ENCODE measurements at regions not wholly inside any gene's neighbourhood (a gene's known extent, or its start where the extent isn't known, plus 50 kb on each side); places are given as distances from the start of the nearest gene placed in this dataset.
"Not testable (repeated sequence)": the region's sequence is repeated elsewhere in the genome, so short reads cannot be mapped to it uniquely, and the experiment has no call there.

DNA sequence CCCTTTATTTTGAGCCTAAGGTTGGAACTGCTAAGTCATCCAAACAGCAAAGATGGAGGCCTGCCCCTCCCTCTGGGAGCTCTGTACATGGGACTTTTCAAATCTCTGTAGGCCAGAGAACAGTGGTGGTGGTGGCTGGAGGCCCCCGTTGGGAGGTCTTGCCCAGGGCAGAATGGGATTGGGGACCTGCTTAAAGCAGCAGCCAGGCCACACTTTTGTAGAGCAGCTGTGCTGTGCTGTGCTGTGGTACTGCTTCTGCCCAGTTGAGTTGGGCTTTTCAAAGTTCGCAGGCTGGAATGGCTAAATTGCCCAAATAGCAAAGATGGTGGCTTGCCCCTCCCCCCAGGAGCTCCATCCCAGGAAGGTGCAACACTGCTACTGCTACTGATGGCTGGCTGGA lies 147.5 kb upstream of the TACR3 start:
- no peak for DNase-seq (ENCODE audit: low read depth in 2 of 2)

DNA sequence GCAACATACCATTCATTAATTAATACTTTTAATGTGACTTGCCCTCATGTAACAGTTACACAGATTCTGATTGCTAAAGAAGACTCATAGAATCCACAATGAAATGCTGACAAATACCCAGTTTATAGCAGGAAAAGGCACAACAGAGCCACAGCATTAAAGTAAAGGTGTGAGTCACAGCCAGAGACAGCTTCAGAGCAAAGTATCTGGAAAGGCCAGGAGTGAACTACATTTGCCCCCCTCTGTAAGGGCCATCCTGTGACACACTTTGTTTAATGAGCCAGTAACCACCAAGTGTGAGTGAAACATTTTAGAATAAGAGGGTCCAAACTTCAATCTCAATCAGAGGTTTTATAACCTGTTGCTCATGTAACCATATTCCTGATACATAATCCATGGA lies 133.8 kb upstream of the TACR3 start:
- no peak for DNase-seq (ENCODE audit: low read depth in 2 of 2)

DNA sequence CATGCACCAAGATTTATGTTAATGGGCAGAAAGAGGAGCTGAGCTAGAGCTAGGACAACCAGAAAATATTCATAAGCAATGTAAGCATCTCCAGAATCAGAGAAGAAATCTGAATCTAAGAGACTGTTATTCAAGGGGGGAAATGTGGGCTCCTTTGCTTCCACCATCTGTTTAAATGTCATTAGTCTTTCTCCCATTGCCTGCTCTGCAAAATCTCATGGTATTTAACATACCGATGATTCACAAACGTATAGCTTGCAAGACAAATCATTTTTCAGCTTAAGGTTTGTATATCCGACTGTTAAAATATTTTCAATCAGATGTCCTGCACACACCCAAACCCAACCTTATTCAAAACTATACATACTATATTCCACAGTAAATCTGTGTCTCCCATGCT lies 133.4 kb upstream of the TACR3 start:
- no peak for DNase-seq (ENCODE audit: low read depth in 2 of 2)

DNA sequence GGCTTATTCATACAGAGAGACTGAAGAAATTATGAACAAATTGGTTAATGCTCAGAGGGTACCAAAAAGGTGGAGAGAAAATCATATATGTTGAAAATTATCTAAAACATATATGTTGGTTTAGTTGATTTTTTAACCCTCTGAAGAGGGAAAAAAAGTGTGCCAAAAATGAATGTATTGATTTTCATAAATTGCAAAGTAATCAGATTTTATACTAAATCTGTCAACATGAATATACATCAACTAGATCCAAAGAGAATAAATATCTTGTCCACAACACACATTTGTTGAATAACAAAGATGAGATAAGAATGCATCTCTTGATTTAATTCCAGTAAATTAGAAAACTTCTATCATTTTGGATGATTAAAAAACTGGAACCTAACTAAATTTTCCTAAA lies 125.3 kb upstream of the TACR3 start:
- DNase-seq (ENCODE audit: low read depth in 2 of 2): no peak

DNA sequence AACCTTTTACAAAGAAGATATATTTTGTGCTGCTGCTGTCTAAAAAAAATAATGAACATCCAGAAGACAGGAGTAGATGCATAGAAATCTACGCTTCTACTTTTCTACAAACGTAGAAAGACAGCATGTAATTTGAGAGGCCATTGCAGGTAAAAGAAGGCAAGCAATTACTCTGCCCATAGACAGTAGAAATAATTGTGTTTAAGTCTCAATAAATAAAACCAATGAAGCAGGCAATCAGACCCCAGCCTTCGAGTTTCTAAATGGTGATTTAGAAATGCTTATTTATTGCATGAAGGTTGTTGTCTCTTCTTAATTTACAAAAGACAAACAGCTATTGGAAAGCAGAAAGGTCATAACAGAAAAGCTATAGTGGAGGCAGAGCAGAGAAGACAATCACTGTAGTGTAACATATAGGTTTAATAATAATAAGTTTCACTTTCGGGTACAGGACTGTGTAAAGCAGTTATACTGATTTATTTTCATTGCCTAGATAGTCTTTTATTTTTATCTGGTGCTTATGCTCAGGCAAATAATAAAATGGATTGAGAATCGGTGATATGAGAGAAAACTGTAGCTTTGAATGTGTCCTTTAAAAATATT lies 123.0 kb upstream of the TACR3 start:
- no peak for DNase-seq (ENCODE audit: low read depth in 2 of 2)

DNA sequence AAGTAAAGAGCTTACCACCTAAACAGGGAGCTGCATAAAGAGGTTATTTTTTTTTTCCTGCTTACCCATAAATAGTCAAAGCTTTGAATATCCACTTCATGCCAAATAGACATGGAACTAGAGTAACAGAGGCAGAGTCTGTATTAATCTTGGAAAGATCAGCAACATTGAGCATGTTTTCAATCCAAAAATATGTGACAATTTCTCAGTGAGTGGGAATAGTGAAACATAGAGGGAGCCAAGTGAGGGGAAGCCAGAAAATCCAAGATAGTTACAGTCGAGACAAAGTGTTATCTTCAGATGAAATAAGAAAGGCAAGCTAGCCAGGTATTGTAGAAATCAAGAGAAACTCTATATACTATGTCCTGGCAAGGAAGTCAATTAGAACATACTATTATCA lies 122.3 kb upstream of the TACR3 start:
- no peak for DNase-seq (ENCODE audit: low read depth in 2 of 2)

DNA sequence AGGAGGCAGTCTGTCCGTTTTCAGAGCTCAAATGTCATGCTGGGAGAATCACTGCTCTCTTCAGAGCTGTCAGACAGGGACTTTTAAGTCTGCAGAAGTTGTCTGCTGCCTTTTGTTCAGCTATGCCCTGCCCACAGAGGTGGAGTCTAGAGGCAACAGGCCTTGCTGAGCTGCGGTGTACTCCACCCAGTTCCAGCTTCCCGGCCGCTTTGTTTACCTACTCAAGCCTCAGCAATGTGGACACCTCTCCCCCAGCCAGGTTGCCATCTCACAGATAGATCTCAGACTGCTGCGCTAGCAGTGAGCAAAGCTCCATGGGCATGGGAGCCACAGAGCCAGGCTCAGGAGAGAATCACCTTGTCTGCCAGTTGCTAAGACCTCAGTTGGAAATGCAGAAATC lies 90.5 kb upstream of the TACR3 start:
- not testable (repeated sequence) for DNase-seq (ENCODE audit: low read depth in 2 of 2)

DNA sequence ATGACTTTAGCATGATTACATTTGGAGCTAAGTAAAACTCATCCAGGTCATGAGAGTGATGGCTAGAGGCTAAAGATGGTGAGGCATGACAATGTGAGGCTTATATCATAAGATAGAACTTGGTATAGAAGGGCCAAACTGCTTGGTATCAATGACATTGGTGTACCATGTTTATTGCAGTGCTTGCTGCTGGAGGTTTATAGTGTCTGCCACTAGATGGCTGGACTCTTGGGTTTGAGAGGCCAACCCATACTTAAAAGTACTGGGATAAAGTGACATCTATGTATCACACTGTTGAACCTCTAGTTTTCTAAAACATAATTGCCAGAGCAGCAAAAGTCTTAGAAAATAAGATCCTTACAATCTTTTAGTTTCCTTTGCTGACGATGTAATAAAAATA lies 83.0 kb upstream of the TACR3 start:
- DNase-seq (ENCODE audit: low read depth in 2 of 2): no peak

DNA sequence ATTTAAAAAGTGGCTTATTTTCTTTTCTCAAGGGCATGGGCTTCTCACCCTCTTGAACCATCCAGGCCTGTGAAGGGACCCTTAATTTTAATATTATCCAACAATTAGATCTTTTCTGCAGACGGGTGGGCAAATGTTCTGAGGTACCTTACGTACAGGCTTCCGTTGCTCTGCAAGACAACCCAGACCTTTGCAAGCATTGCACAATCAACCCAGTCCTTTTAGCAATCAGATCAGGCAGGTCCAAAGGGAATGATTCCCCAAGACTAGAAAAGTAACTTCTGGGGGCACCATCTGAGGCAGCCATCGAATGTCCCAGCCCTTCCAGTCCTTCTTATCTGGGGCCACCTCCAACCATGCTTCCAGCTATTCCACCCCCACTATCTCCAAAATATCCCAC lies 67.3 kb upstream of the TACR3 start:
- no peak for DNase-seq (ENCODE audit: low read depth in 2 of 2)

DNA sequence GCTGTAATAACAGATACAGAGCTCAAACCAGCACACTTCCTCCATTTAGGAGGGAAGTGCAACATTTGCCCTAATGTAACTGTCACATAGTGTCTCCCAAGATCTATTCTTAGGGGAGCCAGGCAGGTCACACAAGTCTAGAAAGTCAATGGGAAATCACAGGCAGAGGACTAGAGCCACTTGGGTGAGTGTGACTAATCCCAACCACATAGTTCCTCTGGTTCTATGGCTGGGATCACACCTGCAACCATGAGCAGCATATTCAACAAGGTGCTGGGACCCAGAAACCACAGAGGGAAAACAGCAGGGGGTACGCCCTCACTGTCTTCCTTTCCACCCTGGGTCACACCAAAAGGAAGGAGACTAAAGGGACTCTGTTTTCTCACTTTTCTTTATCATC lies 66.8 kb upstream of the TACR3 start:
- no peak for DNase-seq (ENCODE audit: low read depth in 2 of 2)

DNA sequence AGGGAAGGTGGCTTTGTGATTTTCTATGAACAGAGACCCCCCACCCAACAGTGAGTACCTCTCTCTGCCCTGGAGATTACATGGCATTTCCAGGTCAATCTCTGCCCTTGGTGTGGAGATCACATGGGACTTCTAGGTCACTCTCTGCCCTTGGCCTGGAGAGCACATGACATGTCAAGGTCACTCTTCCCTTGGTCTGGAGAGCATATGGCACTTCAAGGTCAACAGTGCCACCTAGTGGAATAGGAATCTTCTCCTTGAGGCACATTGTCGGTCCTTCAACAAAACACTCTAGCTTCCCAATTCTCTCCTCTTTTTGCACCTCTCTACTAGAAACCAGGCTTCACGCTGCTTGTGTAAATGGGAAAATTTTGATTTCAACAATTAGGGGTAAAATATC lies 66.2 kb upstream of the TACR3 start:
- peak in 1 of 2 experiments; percentile 1 for DNase-seq (ENCODE audit: low read depth in 2 of 2)

DNA sequence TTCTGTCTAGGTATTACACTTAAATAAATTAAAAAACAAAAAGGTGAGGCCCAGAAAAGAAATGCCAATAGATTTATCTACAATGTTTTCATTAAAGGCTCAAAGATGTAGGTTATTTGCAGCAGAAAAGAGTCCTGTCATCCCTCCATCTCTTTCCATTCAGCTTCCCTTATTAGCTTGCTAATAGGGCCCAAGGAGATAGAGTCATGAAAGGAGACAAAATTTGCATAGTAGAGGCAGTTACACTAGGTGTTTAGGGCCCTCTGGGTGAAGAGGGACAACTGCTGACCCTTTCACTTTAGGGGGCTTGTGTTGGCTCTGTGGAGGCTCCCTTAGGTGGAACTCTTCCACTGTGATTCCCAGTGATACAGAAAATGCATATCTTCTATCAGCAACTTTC lies 58.4 kb upstream of the TACR3 start:
- no peak for DNase-seq (ENCODE audit: low read depth in 2 of 2)

DNA sequence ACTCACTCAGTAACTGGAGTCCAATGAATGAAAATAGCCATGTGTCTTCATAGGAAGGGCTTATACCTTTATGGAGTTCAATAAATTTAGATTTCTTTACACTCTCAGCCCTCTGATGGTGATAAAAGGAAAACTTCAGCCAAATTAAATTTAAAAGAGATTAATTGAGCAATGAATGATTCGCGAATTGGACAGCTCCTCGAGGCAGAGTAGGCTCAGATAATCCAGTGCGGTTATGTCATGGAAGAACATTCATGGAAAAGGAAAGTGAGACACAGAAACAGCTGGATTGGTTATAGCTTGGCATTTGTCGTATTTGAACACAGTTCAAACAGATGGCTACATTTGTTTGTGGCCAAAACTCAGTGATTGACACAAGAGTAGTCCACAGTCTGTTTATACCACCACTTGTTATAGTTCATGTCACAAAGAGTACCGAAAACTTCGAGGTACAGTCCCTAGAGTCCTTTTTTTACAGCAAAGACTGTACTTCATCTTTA lies 54.6 kb upstream of the TACR3 start:
- DNase-seq (ENCODE audit: low read depth in 2 of 2): no peak

DNA sequence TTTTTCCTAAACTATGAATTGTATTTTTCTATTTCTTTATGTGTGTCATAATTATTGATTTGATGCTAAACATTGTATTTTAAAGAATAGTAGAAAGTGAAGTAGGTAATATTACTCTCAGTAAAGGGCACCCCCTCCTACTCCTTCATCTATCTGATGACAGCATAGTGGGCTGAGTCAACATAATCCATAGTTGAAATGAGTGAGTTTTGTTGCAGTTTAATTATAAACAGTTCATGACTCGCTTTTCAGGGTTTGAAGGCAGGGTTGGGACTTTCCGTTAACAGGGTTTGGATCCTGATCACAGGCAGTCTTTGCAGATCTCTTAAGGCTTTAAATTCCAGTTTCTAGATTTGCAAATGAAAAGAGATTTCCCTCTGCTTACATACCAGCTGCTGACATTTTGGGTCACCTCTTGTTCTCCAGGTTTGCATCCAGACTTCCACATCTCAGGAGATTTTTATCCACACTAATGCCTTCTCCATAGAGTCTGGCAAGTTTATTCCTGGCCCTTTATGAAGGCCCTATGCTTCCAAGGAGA lies 54.0 kb upstream of the TACR3 start:
- DNase-seq (ENCODE audit: low read depth in 2 of 2): no peak
